ENCODE measurements at regions not wholly inside any gene's neighbourhood (a gene's known extent, or its start where the extent isn't known, plus 50 kb on each side); places are given as distances from the start of the nearest gene placed in this dataset.
"Not testable (repeated sequence)": the region's sequence is repeated elsewhere in the genome, so short reads cannot be mapped to it uniquely, and the experiment has no call there.

- DNase-seq (ENCODE audit: insufficient read length, low spot score) (no peak), FAIRE-seq (no peak)
These were observed 67.3 kb upstream of the VCAN start for GRCh38 chr5:83404182-83404716.

DNA sequence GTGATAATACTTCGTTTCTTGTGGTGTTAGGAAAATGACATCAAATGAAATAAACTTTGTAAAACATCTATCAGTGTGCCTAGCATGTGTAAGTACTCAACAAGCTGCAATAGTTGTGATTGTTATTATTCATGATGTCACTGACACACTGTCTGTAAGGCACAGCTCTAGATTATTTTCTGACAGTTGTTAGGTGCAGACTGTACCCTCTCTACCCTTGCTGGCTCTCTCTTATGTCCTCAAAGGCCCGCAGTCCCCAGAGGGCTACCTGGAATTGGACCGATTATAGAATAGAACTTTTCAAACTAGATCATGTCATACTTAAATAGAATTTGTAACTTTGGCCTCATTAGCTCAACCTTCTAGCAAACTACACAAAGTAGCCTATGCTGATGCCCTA lies 65.9 kb upstream of the VCAN start:
- FAIRE-seq (no peak), DNase-seq (ENCODE audit: insufficient read length, low spot score) (no peak)

DNA sequence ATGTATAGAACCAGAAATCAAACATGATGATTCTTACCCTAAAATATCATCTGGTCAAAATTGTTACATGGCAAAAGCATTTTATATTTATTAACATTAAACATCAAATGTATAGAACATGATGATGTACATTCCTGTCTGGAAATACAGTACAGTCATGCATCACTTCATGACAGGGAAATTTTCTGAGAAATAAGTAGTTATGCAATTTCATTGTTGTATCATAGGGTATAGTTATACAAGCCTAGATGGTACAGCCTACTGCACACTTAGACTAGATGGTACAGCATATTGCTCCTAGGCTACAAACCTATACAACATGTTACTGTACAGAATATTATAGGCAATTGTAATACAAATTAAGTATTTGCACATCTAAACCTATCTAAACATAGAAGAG lies 64.6 kb upstream of the VCAN start:
- FAIRE-seq = no peak
- no peak for DNase-seq (ENCODE audit: insufficient read length, low spot score)

DNA sequence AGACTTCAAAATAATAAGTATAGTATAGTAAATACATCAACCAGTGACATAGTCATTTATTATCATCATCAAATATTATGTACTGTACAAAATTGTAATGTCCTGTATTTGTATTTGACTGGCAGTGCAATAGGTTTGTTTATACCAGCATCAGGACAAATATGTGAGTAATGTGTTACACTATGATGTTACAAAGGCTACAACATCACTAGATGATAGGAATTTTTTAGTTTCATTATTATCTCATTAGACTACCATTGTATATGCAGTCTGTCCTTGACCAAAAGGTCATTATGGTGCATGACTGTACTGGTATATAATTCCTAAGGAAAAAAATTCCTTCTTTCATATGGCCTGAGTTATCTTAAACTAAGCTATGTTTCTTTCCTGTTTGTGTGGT lies 63.6 kb upstream of the VCAN start:
- DNase-seq (ENCODE audit: insufficient read length, low spot score) (no peak), FAIRE-seq (no peak)

GRCh38 chr5:83408719-83409118 lies 62.8 kb upstream of the VCAN start:
- FAIRE-seq = peak; percentile 56

DNA sequence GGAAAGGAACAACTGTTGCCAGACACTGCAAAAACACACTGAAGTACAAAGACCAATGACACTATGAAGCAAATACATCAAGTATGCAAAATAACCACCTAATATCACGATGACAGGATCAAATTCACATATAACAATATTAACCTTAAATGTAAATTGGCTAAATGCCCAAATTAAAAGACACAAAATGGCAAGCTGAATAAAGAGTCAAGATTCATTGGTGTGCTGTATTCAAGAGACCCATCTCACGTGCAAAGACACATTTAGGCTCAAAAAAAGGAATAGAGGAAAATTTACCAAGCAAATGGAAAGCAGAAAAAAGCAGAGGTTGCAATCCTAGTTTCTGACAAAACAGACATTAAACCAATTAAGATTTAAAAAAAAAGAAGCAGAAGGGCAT lies 61.8 kb upstream of the VCAN start:
- FAIRE-seq; DNase-seq (ENCODE audit: insufficient read length, low spot score): not testable (repeated sequence)

More at GRCh38 chr5:83408719-83409118, 62.8 kb upstream of the VCAN start:
- DNase-seq (ENCODE audit: insufficient read length, low spot score) = no peak

DNA sequence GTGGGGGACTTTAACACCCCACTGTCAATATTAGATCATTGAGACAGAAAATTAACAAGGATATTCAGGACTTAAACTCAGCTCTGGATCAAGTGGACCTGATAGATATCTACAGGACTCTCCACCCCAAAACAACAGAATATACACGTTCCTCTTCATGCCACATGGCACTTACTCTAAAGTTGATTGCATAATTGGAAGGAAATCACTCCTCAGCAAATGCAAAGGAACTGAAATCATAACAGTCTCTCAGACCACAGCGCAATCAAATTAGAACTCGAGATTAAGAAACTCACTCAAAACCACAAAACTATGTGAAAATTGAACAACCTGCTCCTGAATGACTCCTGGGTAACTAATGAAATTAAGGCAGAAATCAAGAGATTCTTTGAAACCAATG lies 61.2 kb upstream of the VCAN start:
- DNase-seq (ENCODE audit: insufficient read length, low spot score); FAIRE-seq: not testable (repeated sequence)

GRCh38 chr5:83414601-83415000 lies 56.9 kb upstream of the VCAN start:
- DNase-seq (ENCODE audit: insufficient read length, low spot score) = no peak
- no peak for FAIRE-seq

- FAIRE-seq = no peak
- DNase-seq (ENCODE audit: insufficient read length, low spot score) = no peak
These were observed 53.7 kb upstream of the VCAN start for GRCh38 chr5:83417884-83418283.

DNA sequence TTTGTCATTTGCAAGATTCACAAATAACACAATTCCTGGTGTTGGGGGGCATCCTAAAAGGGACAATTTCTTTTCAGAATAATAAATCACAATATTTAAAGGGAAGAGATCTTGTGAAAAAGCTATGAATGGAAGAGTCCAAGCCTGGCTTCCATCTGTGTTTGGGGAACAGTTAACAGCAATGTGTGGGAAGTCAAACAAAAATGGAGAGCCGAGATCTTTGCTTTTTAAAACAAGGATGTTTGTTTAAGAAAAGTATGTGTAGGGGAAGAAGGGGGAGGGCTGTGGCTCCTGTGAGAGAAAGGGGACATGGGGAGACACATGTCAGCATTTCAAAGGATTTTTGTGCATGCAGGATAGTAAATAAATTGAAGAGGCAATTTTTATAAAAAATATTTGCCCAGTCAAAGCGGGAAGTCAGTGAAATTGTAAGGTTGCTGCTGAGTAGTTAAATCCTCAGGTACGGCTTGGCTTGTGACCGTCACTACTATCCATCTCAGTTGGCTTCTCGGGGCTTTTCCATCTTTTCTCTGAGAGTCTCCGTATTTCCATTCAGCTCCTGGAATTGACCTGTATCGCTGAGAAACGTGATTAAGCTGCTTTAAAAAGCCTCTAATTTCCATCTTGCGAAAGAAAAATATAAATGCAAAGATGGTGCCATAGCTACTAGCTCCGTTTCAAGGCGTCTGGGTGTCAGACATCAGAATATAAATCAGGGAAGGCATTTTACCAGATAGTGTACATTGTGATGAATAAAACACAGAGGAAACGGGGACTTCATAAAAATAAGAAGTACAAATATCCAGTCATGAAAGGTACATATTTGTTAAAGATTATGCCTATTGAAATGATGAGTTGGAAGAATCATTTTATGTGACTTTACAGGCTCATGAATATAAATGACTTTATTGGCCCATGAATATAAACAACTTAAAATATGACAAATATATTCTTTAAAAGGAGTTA lies 52.9 kb upstream of the VCAN start:
- no peak for DNase-seq (ENCODE audit: insufficient read length, low spot score)
- FAIRE-seq = no peak
